Neural progenitor cell (in vitro differentiated cells): ENCODE measurements at regions not wholly inside any gene's neighbourhood (a gene's known extent, or its start where the extent isn't known, plus 50 kb on each side); places are given as distances from the start of the nearest gene placed in this dataset.

Source experiments
- DNase-seq: peaks from one replicate; pipeline ENCODE4 v3.0.0-alpha.2; 2016; ENCODE audit warnings: low spot score
- H2AFZ ChIP-seq: fragments of 200-600 bp; sonication (generic); replicated peaks from 2 replicates; pipeline ENCODE4 v1.6.1; 2016; ENCODE audit warnings: antibody characterized with exemption
- H3F3A ChIP-seq: fragments of 200-600 bp; sonication (generic); 2 replicates; pipeline ENCODE4 v1.6.1; 2016; ENCODE audit warnings: antibody characterized with exemption, low read depth
- H3K27ac ChIP-seq: fragments of 200-600 bp; sonication (generic); 2 replicates; pipeline ENCODE4 v1.5.1; 2016; ENCODE audit warnings: mild to moderate bottlenecking
- H3K27me3 ChIP-seq: fragments of 200-600 bp; sonication (generic); 2 replicates; pipeline ENCODE4 v1.6.1; 2016; ENCODE audit warnings: mild to moderate bottlenecking, moderate library complexity
- H3K36me3 ChIP-seq: fragments of 200-600 bp; sonication (generic); 2 replicates; pipeline ENCODE4 v1.5.1; 2016
- H3K4me1 ChIP-seq: fragments of 200-600 bp; sonication (generic); 2 replicates; pipeline ENCODE4 v1.6.1; 2016; ENCODE audit warnings: mixed run types
- H3K4me2 ChIP-seq: fragments of 200-600 bp; sonication (generic); 2 replicates; pipeline ENCODE4 v1.6.1; 2016
- H3K4me3 ChIP-seq: fragments of 200-600 bp; sonication (generic); 2 replicates; pipeline ENCODE4 v1.5.1; 2016
- H3K79me2 ChIP-seq: fragments of 200-600 bp; sonication (generic); 2 replicates; pipeline ENCODE4 v1.6.1; 2016; ENCODE audit warnings: low read depth
- H3K9ac ChIP-seq: fragments of 200-600 bp; sonication (generic); 2 replicates; pipeline ENCODE4 v1.6.1; 2016
- H3K9me3 ChIP-seq: fragments of 200-600 bp; sonication (generic); 2 replicates; pipeline ENCODE4 v1.5.1; 2016; ENCODE audit warnings: low read depth
- H4K20me1 ChIP-seq: fragments of 200-600 bp; sonication (generic); 2 replicates; pipeline ENCODE4 v1.6.1; 2016; ENCODE audit warnings: low read depth
- H3K27ac Mint-ChIP-seq: 3 replicates; pipeline ENCODE4 v1.8.0; 2021; ENCODE audit warnings: mixed read lengths
- H3K27me3 Mint-ChIP-seq: 2 replicates; pipeline ENCODE4 v1.8.0; 2022; ENCODE audit warnings: low read depth, mild to moderate bottlenecking, inconsistent platforms, moderate library complexity, mixed read lengths; ENCODE audit not compliant: insufficient read depth
- H3K36me3 Mint-ChIP-seq: 3 replicates; pipeline ENCODE4 v1.8.0; 2021; ENCODE audit warnings: mixed read lengths
- H3K4me1 Mint-ChIP-seq: 3 replicates; pipeline ENCODE4 v1.8.0; 2021; ENCODE audit warnings: mixed read lengths
- H3K4me3 Mint-ChIP-seq: 3 replicates; pipeline ENCODE4 v1.8.0; 2021; ENCODE audit warnings: mild to moderate bottlenecking, moderate library complexity, mixed read lengths
- H3K9me3 Mint-ChIP-seq: 3 replicates; pipeline ENCODE4 v1.8.0; 2020; ENCODE audit warnings: mixed read lengths
- CTCF ChIP-seq: fragments of 200-600 bp; sonication (generic); IDR thresholded peaks from 2 replicates; pipeline ENCODE4 v1.5.1; 2017; ENCODE audit warnings: antibody characterized with exemption, mild to moderate bottlenecking
- EZH2 ChIP-seq: fragments of 200-600 bp; sonication (generic); IDR thresholded peaks from 2 replicates; pipeline ENCODE4 v1.6.1; 2017; ENCODE audit warnings: antibody characterized with exemption, mild to moderate bottlenecking, moderate library complexity
- EZH2phosphoT487 ChIP-seq: fragments of 200-600 bp; sonication (generic); IDR thresholded peaks from 2 replicates; pipeline ENCODE4 v1.6.1; 2017; ENCODE audit warnings: antibody characterized with exemption

GRCh38 chr16:59259950-59260319 is 525.8 kb upstream of the GOT2 start:
- Mint-ChIP-seq H3K36me3 (no peaks in the 10 kb centered on the region), H3K4me1 (no peaks in the 10 kb centered on the region), H3K9me3 (no peaks in the 10 kb centered on the region), H3K27ac (no peak overlapping the region), H3K27me3 (peaks cover 3% of the 10 kb centered on the region), H3K4me3 (no peak overlapping the region)
- no peak overlapping the region for H2AFZ ChIP-seq
- DNase-seq, result no peak
- no peaks in the 10 kb centered on the region for H4K20me1 ChIP-seq
- no peaks in the 10 kb centered on the region for H3F3A ChIP-seq
- no peaks in the 10 kb centered on the region for H3K27me3 ChIP-seq
- H3K27ac ChIP-seq, result no peak overlapping the region
- no peaks in the 10 kb centered on the region for H3K9me3 ChIP-seq
- no peaks in the 10 kb centered on the region for H3K79me2 ChIP-seq
- TF ChIP-seq CTCF (no peak), EZH2phosphoT487 (no peak), EZH2 (no peak)
- H3K4me2 ChIP-seq, result no peak overlapping the region
- H3K4me1 ChIP-seq, result no peaks in the 10 kb centered on the region
- H3K4me3 ChIP-seq, result no peak overlapping the region
- no peak overlapping the region for H3K9ac ChIP-seq
- no peaks in the 10 kb centered on the region for H3K36me3 ChIP-seq

GRCh38 chr16:59259074-59259949 is 525.2 kb upstream of the GOT2 start:
- Histone ChIP-seq H3K27ac (no peak overlapping the region), H3K4me3 (no peak overlapping the region), H3K9me3 (no peaks in the 10 kb centered on the region), H3K36me3 (no peaks in the 10 kb centered on the region), H3K27me3 (no peaks in the 10 kb centered on the region), H3F3A (no peaks in the 10 kb centered on the region), H4K20me1 (no peaks in the 10 kb centered on the region), H3K4me1 (no peaks in the 10 kb centered on the region), H2AFZ (no peak overlapping the region), H3K4me2 (no peak overlapping the region), H3K9ac (no peak overlapping the region), H3K79me2 (no peaks in the 10 kb centered on the region)
- Mint-ChIP-seq H3K4me1 (no peaks in the 10 kb centered on the region), H3K9me3 (peaks cover 2% of the 10 kb centered on the region), H3K27me3 (peaks cover 3% of the 10 kb centered on the region), H3K4me3 (no peak overlapping the region), H3K27ac (no peak overlapping the region), H3K36me3 (no peaks in the 10 kb centered on the region)
- TF ChIP-seq EZH2 (no peak), CTCF (no peak), EZH2phosphoT487 (no peak)
- DNase-seq, result no peak

DNA sequence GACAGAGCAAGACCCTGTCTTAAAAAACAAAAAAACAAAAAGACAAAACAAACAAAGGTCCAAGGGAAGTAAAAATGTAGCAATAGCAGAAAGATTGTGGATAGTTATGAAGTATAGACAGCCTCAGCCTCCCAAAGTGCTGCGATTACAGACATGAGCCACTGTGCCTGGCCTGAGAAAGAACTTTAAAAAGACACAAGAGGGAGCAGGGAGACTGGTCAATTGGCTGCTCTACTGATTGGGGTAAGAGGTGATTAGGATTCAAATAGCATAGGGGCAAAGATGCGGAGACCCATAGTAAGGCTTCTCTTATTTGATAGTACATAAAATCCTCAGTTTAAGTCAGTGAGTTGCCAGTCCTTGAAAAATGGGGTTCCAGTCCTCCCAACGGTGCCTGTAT is 518.2 kb upstream of the GOT2 start:
- H3K4me2 ChIP-seq, result no peak overlapping the region
- H3K4me3 ChIP-seq, result no peak overlapping the region
- Mint-ChIP-seq H3K9me3 (peaks cover 6% of the 10 kb centered on the region), H3K27me3 (no peaks in the 10 kb centered on the region), H3K27ac (no peak overlapping the region), H3K36me3 (no peaks in the 10 kb centered on the region), H3K4me1 (peaks cover 9% of the 10 kb centered on the region), H3K4me3 (no peak overlapping the region)
- no peaks in the 10 kb centered on the region for H4K20me1 ChIP-seq
- no peak overlapping the region for H3K9ac ChIP-seq
- H3K27me3 ChIP-seq, result no peaks in the 10 kb centered on the region
- no peak overlapping the region for H2AFZ ChIP-seq
- H3K27ac ChIP-seq, result no peak overlapping the region
- no peaks in the 10 kb centered on the region for H3K79me2 ChIP-seq
- TF ChIP-seq EZH2, result no peak
- no peak for TF ChIP-seq EZH2phosphoT487
- TF ChIP-seq CTCF, result peak; percentile 51
- H3K36me3 ChIP-seq, result no peaks in the 10 kb centered on the region
- peak; percentile 37 for DNase-seq
- H3K4me1 ChIP-seq, result peaks cover 13% of the 10 kb centered on the region
- peaks cover 4% of the 10 kb centered on the region for H3F3A ChIP-seq
- no peaks in the 10 kb centered on the region for H3K9me3 ChIP-seq
